ENCODE measurements at regions not wholly inside any gene's neighbourhood (a gene's known extent, or its start where the extent isn't known, plus 50 kb on each side); places are given as distances from the start of the nearest gene placed in this dataset.

GRCh38 chr12:88884600-88884999 is 304.3 kb upstream of the KITLG start:
- H2AFZ ChIP-seq (ENCODE audit: low read depth) = no peak overlapping the region
- no peaks in the 10 kb centered on the region for H3K79me2 ChIP-seq (ENCODE audit: insufficient read depth, low read depth)
- TF ChIP-seq CTCF (conservative IDR thresholded peaks at IDR 0.05; ENCODE audit: low read depth, low read length) = no peak
- no peaks in the 10 kb centered on the region for H3K4me1 ChIP-seq (ENCODE audit: low read depth, poor library complexity, severe bottlenecking)
- H3K36me3 ChIP-seq (ENCODE audit: insufficient read depth) = no peaks in the 10 kb centered on the region
- H3K4me2 ChIP-seq = no peak overlapping the region
- H4K20me1 ChIP-seq (ENCODE audit: insufficient read depth) = no peaks in the 10 kb centered on the region
- no peaks in the 10 kb centered on the region for H3K27me3 ChIP-seq (ENCODE audit: insufficient read depth, low read depth)
- no peak overlapping the region for H3K4me3 ChIP-seq (IDR thresholded peaks at IDR 0.05; ENCODE audit: insufficient read depth, low read depth, low read length)
- no peak overlapping the region for H3K9ac ChIP-seq
- H3K27ac ChIP-seq = no peak overlapping the region

GRCh38 chr12:88882662-88883061 is 302.4 kb upstream of the KITLG start:
- no peak overlapping the region for H3K4me3 ChIP-seq (IDR thresholded peaks at IDR 0.05; ENCODE audit: insufficient read depth, low read depth, low read length)
- no peak overlapping the region for H3K27ac ChIP-seq
- no peaks in the 10 kb centered on the region for H3K4me1 ChIP-seq (ENCODE audit: low read depth, poor library complexity, severe bottlenecking)
- TF ChIP-seq CTCF (conservative IDR thresholded peaks at IDR 0.05; ENCODE audit: low read depth, low read length) = no peak
- H3K9ac ChIP-seq = no peak overlapping the region
- no peaks in the 10 kb centered on the region for H4K20me1 ChIP-seq (ENCODE audit: insufficient read depth)
- H3K4me2 ChIP-seq = no peak overlapping the region
- no peaks in the 10 kb centered on the region for H3K79me2 ChIP-seq (ENCODE audit: insufficient read depth, low read depth)
- no peaks in the 10 kb centered on the region for H3K27me3 ChIP-seq (ENCODE audit: insufficient read depth, low read depth)
- no peak overlapping the region for H2AFZ ChIP-seq (ENCODE audit: low read depth)
- H3K36me3 ChIP-seq (ENCODE audit: insufficient read depth) = no peaks in the 10 kb centered on the region

- no peaks in the 10 kb centered on the region for H3K36me3 ChIP-seq (ENCODE audit: insufficient read depth)
- H3K4me3 ChIP-seq (IDR thresholded peaks at IDR 0.05; ENCODE audit: insufficient read depth, low read depth, low read length) = no peak overlapping the region
- no peaks in the 10 kb centered on the region for H3K4me1 ChIP-seq (ENCODE audit: low read depth, poor library complexity, severe bottlenecking)
- no peak for TF ChIP-seq CTCF (conservative IDR thresholded peaks at IDR 0.05; ENCODE audit: low read depth, low read length)
- no peaks in the 10 kb centered on the region for H3K79me2 ChIP-seq (ENCODE audit: insufficient read depth, low read depth)
- no peak overlapping the region for H3K9ac ChIP-seq
- no peaks in the 10 kb centered on the region for H3K27me3 ChIP-seq (ENCODE audit: insufficient read depth, low read depth)
- H2AFZ ChIP-seq (ENCODE audit: low read depth) = no peak overlapping the region
- H3K27ac ChIP-seq = no peak overlapping the region
- no peaks in the 10 kb centered on the region for H4K20me1 ChIP-seq (ENCODE audit: insufficient read depth)
- no peak overlapping the region for H3K4me2 ChIP-seq
Measured at GRCh38 chr12:88880051-88880450, 299.8 kb upstream of the KITLG start.

- H3K36me3 ChIP-seq (ENCODE audit: insufficient read depth) = no peaks in the 10 kb centered on the region
- TF ChIP-seq CTCF (conservative IDR thresholded peaks at IDR 0.05; ENCODE audit: low read depth, low read length) = no peak
- no peak overlapping the region for H3K27ac ChIP-seq
- no peak overlapping the region for H3K4me3 ChIP-seq (IDR thresholded peaks at IDR 0.05; ENCODE audit: insufficient read depth, low read depth, low read length)
- no peak overlapping the region for H3K9ac ChIP-seq
- H3K27me3 ChIP-seq (ENCODE audit: insufficient read depth, low read depth) = no peaks in the 10 kb centered on the region
- H4K20me1 ChIP-seq (ENCODE audit: insufficient read depth) = no peaks in the 10 kb centered on the region
- H3K4me1 ChIP-seq (ENCODE audit: low read depth, poor library complexity, severe bottlenecking) = no peaks in the 10 kb centered on the region
- H3K4me2 ChIP-seq = no peak overlapping the region
- no peaks in the 10 kb centered on the region for H3K79me2 ChIP-seq (ENCODE audit: insufficient read depth, low read depth)
- H2AFZ ChIP-seq (ENCODE audit: low read depth) = no peak overlapping the region
Measured at GRCh38 chr12:88878295-88878694, 298.0 kb upstream of the KITLG start.

GRCh38 chr12:88876857-88877256 is 296.6 kb upstream of the KITLG start:
- Histone ChIP-seq H3K4me3 (IDR thresholded peaks at IDR 0.05; ENCODE audit: insufficient read depth, low read depth, low read length) (no peak overlapping the region), H3K4me2 (no peak overlapping the region), H3K27me3 (ENCODE audit: insufficient read depth, low read depth) (no peaks in the 10 kb centered on the region), H4K20me1 (ENCODE audit: insufficient read depth) (no peaks in the 10 kb centered on the region), H2AFZ (ENCODE audit: low read depth) (no peak overlapping the region), H3K27ac (no peak overlapping the region), H3K4me1 (ENCODE audit: low read depth, poor library complexity, severe bottlenecking) (peaks cover 4% of the 10 kb centered on the region), H3K9ac (no peak overlapping the region), H3K79me2 (ENCODE audit: insufficient read depth, low read depth) (no peaks in the 10 kb centered on the region), H3K36me3 (ENCODE audit: insufficient read depth) (no peaks in the 10 kb centered on the region)
- TF ChIP-seq CTCF (conservative IDR thresholded peaks at IDR 0.05; ENCODE audit: low read depth, low read length) = no peak
